NCI-H2171 treated with DMSO at 0.1 percent for 48 hours (cell line): ENCODE measurements at regions not wholly inside any gene's neighbourhood (a gene's known extent, or its start where the extent isn't known, plus 50 kb on each side); places are given as distances from the start of the nearest gene placed in this dataset.
"Not testable (repeated sequence)": the region's sequence is repeated elsewhere in the genome, so short reads cannot be mapped to it uniquely, and the experiment has no call there.

Source experiments
- DNase-seq: peaks from one replicate; lab custom pipeline; 2025; lab: John Stamatoyannopoulos, UW

- no peak for DNase-seq
Observed at GRCh38 chr3:816605-817004, 276.2 kb upstream of the CNTN6 start.

DNA sequence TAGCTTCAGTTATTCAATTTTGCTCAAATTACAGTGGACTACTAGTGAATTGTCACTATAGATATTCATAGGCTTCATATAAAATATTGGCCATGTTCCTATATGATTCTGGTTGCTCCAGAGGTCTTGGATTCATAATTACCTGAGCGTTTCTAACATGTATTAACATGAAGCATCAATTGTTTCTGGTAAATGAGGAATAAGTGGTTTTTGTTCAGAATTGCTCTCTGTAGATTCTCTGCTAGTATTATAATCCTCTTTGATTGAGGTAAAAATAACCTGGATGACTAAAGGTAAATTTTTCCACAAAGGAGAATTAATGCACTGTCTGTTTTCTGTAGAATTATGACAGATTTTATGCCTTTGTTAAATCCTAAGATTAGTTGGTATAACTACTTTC is 258.1 kb upstream of the CNTN6 start:
- DNase-seq, result no peak

DNA sequence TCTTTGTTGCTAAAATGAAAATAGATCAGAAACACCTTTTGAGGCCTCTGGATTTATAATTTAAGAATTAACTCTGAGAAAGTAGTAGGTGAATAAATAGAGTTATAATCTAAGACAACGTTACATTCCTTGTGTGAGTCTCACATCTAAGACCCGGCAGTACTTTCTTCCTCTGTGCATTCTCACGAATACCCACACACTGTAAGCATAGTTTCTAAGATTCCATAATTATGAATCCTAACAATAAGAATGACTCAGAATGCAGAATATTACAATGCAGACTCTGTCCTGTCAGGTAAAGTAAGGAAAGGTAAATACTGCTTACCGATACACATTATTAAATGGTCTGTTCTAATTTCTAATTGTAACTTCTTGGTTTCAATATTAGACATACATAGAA is 257.7 kb upstream of the CNTN6 start:
- DNase-seq, result no peak

- DNase-seq, result no peak
Observed at GRCh38 chr3:839981-840380, 252.8 kb upstream of the CNTN6 start.

DNA sequence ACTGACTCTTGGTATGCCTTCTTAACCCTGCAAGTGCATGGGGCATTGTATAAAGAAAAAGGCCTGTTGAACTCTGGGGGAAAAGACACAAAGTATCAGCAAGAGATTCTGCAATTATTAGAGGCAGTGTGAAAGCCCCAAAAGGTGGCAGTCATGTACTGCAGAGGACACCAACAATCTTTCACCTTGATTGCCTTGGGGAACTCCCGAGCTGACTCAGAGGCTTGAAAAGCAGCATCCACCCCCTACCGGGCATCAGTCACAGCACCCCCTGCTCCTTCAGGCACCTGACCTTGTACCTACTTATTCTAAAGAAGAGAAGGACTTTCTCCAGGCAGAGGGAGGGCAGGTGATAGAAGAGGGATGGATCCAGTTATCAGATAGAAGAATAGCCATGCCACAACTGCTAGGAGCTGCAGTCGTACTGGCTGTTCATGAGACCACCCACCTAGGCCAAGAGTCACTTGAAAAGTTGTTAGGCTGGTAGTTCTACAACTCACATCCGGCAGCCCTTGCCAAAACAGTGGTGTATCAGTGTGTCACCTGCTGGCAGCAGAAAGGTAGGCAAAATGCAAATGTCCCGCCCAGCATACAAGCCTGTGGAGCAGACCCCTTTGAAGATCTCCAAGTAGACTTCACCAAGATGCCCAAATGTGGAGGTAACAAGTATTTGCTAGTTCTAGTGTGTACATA is 241.6 kb upstream of the CNTN6 start:
- no peak for DNase-seq

- DNase-seq, result no peak
Observed at GRCh38 chr3:852033-852432, 240.8 kb upstream of the CNTN6 start.

DNA sequence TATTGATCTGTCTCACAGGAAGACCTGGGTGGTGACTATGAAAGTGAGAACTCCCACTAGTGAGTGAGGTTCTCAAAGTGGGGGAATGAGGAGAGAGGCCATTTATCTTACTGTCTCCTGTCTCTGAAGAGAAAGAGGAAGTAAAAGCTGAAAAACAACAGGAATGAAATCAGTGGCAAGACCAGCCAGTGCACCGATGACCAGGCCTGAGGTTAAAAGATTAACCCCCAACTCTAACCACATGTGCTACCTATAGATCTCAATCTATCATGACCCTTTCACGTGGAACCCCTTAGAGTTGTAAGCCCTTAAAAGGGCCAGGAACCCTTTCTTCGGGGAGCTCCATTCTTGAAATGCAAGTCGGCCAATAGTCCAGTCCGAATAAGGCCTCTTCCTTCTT is 239.3 kb upstream of the CNTN6 start:
- DNase-seq, result no peak

DNA sequence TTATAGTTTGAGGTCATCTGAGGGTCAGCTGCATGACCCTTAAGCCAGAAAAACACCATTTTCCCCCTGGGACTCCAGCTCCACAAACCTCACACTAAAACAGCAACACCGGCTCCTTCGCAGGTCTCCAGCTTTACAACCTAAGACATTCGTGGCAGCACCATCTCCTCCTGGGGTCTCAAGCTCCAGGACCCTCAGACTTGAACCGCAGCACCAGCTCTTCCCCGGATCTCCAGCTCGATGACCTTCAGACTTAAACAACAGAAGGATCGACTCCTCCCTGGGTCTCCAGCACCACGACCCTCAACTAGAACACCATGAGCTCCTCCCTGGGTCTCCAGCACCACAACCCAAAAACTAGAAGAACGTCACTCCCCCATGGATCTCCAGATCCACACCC is 233.7 kb upstream of the CNTN6 start:
- no peak for DNase-seq

DNA sequence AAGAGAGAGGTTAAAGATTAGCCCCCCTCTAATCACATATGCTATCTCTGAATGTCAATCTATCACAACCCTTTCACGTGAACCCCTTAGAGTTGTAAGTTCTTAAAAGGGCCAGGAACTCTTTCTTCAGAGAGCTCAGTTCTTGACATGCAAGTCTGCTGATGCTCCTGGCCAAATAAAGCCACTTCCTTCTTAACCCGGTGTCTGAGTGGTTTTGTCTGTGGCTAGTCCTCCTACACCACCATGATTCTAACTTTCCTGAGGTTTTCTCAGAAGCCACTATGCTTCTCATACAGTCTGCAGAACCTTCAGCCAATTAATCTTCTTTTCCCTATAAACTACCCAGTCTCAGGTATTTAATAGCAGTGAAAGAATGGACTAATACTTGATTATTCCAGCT is 231.1 kb upstream of the CNTN6 start:
- DNase-seq, result no peak

- no peak for DNase-seq
Observed at GRCh38 chr3:869269-869668, 223.6 kb upstream of the CNTN6 start.

- DNase-seq, result no peak
Observed at GRCh38 chr3:869734-870133, 223.1 kb upstream of the CNTN6 start.

DNA sequence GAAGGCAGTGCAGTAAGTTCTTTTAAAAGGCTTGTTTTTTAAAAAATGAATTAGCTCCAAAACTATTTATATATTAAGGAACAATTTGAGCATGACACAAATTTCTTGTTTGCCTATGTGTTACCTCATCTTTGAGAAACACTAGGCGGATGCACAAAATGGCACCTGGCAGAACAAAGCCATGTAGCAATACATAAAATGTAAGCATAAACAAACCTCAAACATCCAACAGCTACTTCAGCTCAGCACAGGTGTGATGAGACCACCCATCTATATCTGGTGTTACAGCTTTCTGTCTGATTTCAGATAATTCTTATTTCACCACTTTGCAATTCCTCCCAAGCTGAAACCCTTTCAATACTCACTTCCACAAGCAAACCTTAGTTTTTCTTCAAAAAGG is 221.2 kb upstream of the CNTN6 start:
- DNase-seq, result no peak

DNA sequence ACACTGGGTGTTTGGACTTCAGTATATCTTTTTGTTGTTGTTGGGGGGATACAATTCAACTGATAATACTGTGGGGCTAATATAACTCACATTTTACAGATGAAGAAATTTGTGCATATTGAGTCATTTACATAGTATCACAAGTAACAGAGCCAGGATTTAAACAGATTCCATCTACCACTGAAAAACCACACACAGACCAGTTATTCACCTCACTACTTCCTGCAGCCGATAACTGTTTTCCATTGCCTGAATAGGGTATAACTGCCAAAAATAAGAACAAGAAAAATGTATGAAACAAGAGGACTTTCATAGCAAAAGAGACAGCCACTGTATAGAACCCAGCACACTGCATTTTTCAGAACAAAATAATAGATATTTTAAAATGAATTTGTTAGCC is 215.8 kb upstream of the CNTN6 start:
- no peak for DNase-seq

GRCh38 chr3:878746-879145 is 214.1 kb upstream of the CNTN6 start:
- no peak for DNase-seq

DNA sequence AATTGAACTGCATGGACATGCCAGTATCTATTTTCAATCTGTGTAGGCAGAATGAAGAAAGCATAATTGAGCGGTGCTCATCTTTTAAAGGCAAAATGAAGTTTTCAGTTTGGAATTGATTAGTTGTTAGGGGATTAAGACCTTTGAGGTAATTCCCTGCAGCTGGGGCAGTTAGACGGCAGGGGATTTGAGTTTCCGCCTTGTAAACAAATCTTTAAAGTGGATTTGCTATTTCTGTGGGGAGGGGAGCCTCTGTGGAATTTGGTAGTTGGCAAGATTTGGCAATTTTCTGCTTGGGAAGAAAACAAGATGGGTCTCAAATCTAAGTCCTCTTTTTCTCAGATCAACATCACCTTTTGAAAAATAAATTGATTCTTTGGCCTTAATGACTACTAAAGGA is 212.5 kb upstream of the CNTN6 start:
- no peak for DNase-seq

GRCh38 chr3:882533-882932 is 210.3 kb upstream of the CNTN6 start:
- DNase-seq, result no peak

- peak; percentile 12 for DNase-seq
Observed at GRCh38 chr3:901953-902778, 190.7 kb upstream of the CNTN6 start.

- no peak for DNase-seq
Observed at GRCh38 chr3:905217-905616, 187.6 kb upstream of the CNTN6 start.

DNA sequence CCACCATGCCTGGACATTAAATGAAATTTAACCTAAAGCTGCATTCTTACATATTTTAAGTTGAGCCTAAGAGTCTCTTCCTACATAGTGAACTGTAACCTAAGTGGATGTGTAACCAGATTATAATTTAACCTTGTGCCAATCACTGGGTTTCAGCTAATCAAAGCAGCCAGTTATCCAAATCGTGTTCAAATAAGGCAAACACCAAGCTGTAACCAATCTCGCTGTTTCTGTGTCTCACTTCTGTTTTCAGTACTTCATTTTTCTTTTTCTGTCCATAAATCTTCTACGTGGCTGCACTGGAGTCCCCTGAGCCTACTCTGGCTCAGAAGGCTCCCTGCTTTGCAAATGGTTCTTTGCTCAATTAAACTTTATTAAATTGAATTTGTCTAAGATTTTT is 186.1 kb upstream of the CNTN6 start:
- DNase-seq, result no peak

DNA sequence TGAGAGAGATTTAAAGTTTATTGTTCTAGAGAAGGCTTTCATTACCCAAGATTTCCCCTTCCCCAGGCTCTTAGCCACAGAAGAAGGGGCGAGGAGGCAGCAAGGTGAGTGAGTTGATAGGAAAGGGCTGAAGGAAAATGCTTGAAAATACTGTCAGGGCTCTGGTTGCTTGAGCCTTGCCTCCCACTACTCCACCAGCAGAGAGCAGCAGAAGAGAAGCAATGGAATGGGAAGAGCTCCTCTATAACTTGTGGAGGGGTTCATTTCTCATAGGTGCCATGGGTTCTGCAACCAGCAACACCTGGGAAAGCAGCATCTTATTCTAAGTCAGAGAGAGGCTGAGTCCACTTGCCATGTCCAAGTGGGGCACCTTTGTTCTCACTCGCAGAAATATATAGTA is 184.0 kb upstream of the CNTN6 start:
- peak; percentile 5 for DNase-seq

GRCh38 chr3:912717-913116 is 180.1 kb upstream of the CNTN6 start:
- DNase-seq, result not testable (repeated sequence)

DNA sequence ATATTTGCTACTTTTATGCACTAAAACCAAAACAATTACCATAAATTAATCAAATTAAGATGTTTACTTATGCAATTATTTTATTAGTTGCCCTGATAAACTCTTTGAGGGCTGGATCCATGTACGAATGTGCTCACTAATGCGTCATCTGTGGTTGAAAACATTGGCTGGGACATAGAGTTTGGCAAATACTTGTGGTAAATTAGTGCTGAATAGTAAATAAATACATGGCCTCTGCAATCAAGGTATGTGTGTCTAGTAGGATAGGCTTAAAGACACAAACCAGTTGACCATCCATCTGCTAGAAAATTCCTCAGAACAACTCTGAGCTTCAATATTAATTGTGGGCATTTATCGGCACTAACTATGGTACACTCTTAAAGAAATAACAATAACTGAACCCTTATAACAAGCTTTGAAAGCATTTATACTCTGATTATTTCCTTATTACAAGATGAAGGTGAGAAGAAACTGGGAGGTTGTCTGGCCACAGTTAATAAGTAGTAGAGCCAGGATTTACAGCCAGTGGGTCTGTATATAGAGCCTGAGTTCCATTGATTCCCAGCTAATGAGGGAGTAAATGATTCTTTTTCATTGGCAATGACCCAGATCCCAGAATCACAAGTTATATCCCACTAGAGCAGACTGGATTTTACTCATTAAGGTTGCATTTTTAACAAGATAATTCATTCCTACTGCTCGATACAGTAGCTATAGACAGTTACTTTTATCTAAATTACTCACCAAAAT is 169.5 kb upstream of the CNTN6 start:
- DNase-seq, result no peak

DNA sequence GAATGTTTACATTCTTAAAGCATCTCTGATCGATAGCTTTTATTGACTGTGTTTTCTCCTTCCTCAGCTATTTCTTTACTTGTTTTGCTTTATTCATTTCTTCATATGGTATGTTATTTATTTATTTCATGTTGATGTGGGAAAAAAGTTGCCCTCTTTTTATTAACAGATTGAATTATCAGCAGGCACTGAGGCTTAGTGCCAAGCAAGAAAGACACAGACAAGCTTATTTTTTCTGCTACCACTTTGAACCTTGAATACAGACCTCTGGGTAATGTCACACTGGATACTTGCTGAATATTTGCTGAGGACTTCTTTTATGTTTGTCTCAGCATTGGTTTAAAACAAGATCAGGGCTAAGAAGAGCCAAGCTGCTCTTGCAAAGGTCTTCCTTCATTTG is 162.0 kb upstream of the CNTN6 start:
- no peak for DNase-seq
